K562 (cell line): ENCODE measurements at regions not wholly inside any gene's neighbourhood (a gene's known extent, or its start where the extent isn't known, plus 50 kb on each side); places are given as distances from the start of the nearest gene placed in this dataset.

Experiments
- ATAC-seq: fragments of 200-7000 bp; cut with Tn5 transposase; 3 replicates; pipeline ENCODE4 v1.9.1; 2020; ENCODE audit warnings: moderate library complexity
- BruUV-seq: library from RNA; stranded (reverse); fragments of 400-500 nt; replicated peaks from 2 replicates; lab custom pipeline; 2021; lab: Mats Ljungman, UMichigan
- CTCF ChIA-PET: fragments of 300-600 bp; formaldehyde crosslinking; extraction: SDS; loops from one replicate; lab custom pipeline; 2021; ENCODE audit warnings: low intra/inter-chr PET ratio; lab: Yijun Ruan, JAX
- POLR2A ChIA-PET: fragments of 300-600, 350-650 bp; sonication (Branson Sonifier 250); formaldehyde crosslinking; extraction: SDS; loops from one replicate; lab custom pipeline; 2021; ENCODE audit warnings: antibody characterized with exemption, inconsistent platforms; lab: Yijun Ruan, JAX
- DNase-seq, 4 experiments: peaks; one replicate each; pipeline versions ENCODE4 v3.0.0 to v3.0.0-alpha.2; 2011 to 2018; ENCODE audit warnings: low spot score in 3 of 4, mixed read lengths in 3 of 4; ENCODE audit errors: extremely low read depth in 1 of 4
- FAIRE-seq: peaks from 2 replicates; lab custom pipeline; 2011; peaks lifted over from hg19 to GRCh38; lab: Jason Lieb, UNC
- H2AFZ ChIP-seq: 2 replicates; pipeline ENCODE4 v1.6.0; 2011; ENCODE audit warnings: low read depth, low read length, control low read depth, inconsistent platforms
- H3K27ac ChIP-seq: fragments of 200-600 bp; 3 replicates; pipeline ENCODE4 v1.8.0; 2011; ENCODE audit warnings: low read depth, mild to moderate bottlenecking, control low read depth, inconsistent platforms, low read length, moderate library complexity, mixed read lengths; ENCODE audit errors: extremely low read depth
- H3K27me3 ChIP-seq, 2 experiments: fragments of 300-600 bp in 1 of 2; 2 replicates in 1 of 2; 3 replicates in 1 of 2; pipeline versions ENCODE4 v1.6.0 to v1.8.0; 2011; ENCODE audit warnings: inconsistent platforms in 2 of 2, low read length in 2 of 2, mild to moderate bottlenecking in 1 of 2, mixed read lengths in 1 of 2, moderate library complexity in 1 of 2; ENCODE audit not compliant: control insufficient read depth in 2 of 2, insufficient read depth in 2 of 2
- H3K36me3 ChIP-seq: fragments of 300-600 bp; 3 replicates; pipeline ENCODE4 v1.8.0; 2011; ENCODE audit warnings: mild to moderate bottlenecking, low read length, inconsistent platforms; ENCODE audit not compliant: control insufficient read depth, insufficient read depth
- H3K4me1 ChIP-seq, 2 experiments: fragments of 200-600 bp in 1 of 2; replicated peaks in 1 of 2; 2 replicates in 1 of 2; 3 replicates in 1 of 2; pipeline versions ENCODE4 v1.5.1 to v1.8.0; 2011; ENCODE audit warnings: inconsistent platforms in 2 of 2, low read length in 2 of 2, mild to moderate bottlenecking in 1 of 2, mixed read lengths in 1 of 2, moderate library complexity in 1 of 2; ENCODE audit not compliant: control insufficient read depth in 2 of 2, insufficient read depth in 2 of 2
- H3K4me2 ChIP-seq: 2 replicates; pipeline ENCODE4 v1.6.1; 2011; ENCODE audit warnings: low read length, control low read depth, inconsistent platforms, mixed read lengths; ENCODE audit not compliant: insufficient read depth
- H3K4me3 ChIP-seq: fragments of 200-600 bp; sonication (generic), shearing (Covaris generic); 2 replicates; pipeline ENCODE4 v1.5.1; 2016; ENCODE audit warnings: control low read depth, inconsistent platforms
- H3K79me2 ChIP-seq: fragments of 200-600 bp; 3 replicates; pipeline ENCODE4 v1.8.0; 2011; ENCODE audit warnings: low read length, inconsistent platforms; ENCODE audit not compliant: control insufficient read depth, insufficient read depth
- H3K9ac ChIP-seq, 2 experiments: 2 replicates each; pipeline versions ENCODE4 v1.6.0 to v1.6.1; 2011; ENCODE audit warnings: low read depth in 2 of 2, low read length in 2 of 2, control low read depth in 1 of 2, inconsistent platforms in 1 of 2, mild to moderate bottlenecking in 1 of 2, mixed read lengths in 1 of 2; ENCODE audit not compliant: insufficient read depth in 1 of 2
- H3K9me1 ChIP-seq: one replicate; pipeline ENCODE4 v1.6.0; 2011; ENCODE audit warnings: inconsistent platforms, mild to moderate bottlenecking, low read length, moderate library complexity; ENCODE audit not compliant: control insufficient read depth, insufficient read depth
- H3K9me3 ChIP-seq: replicated peaks from 2 replicates; pipeline ENCODE4 v1.5.1; 2011; ENCODE audit warnings: low read depth, low read length, inconsistent platforms; ENCODE audit not compliant: control insufficient read depth, insufficient read depth
- H4K20me1 ChIP-seq: replicated peaks from 2 replicates; pipeline ENCODE4 v1.6.1; 2011; ENCODE audit warnings: low read length, inconsistent platforms, mixed read lengths; ENCODE audit not compliant: control insufficient read depth, insufficient read depth
- ADNP ChIP-seq: fragments of 200-800 bp; sonication (Bioruptor generic); IDR thresholded peaks from 2 replicates; pipeline ENCODE4 v1.6.1; 2016; ENCODE audit warnings: missing genetic modification characterization, missing compliant biosample characterization
- ATF1 ChIP-seq, 2 experiments: fragments of 450-650 bp in 1 of 2; IDR thresholded peaks; 2 replicates each; pipeline ENCODE4 v1.6.1; 2016; ENCODE audit warnings: missing compliant biosample characterization in 1 of 2, missing genetic modification characterization in 1 of 2
- BCOR ChIP-seq: fragments of 450-650 bp; IDR thresholded peaks from 2 replicates; pipeline ENCODE4 v1.6.1; 2016
- CAMTA2 ChIP-seq: fragments of 250-450 bp; sonication (Bioruptor Pico); conservative IDR thresholded peaks from 2 replicates; pipeline ENCODE4 v1.5.1; 2022
- DACH1 ChIP-seq: fragments of 450-650 bp; IDR thresholded peaks from 2 replicates; pipeline ENCODE4 v1.6.1; 2018; ENCODE audit not compliant: partially characterized antibody
- ERF ChIP-seq: fragments of 450-650 bp; formaldehyde crosslinking; IDR thresholded peaks from 2 replicates; pipeline ENCODE4 v1.4.0; 2020; ENCODE audit warnings: mild to moderate bottlenecking, mixed read lengths
- GTF2F1 ChIP-seq: IDR thresholded peaks from 2 replicates; pipeline ENCODE4 v1.6.1; 2011; ENCODE audit warnings: low read depth, low read length, improper control_type of control experiment
- MEF2A ChIP-seq: IDR thresholded peaks from 2 replicates; pipeline ENCODE4 v1.6.1; 2011; ENCODE audit warnings: low read depth, mild to moderate bottlenecking, low read length, moderate library complexity; ENCODE audit not compliant: control insufficient read depth
- NFYB ChIP-seq: IDR thresholded peaks from 2 replicates; pipeline ENCODE4 v1.6.1; 2011; ENCODE audit warnings: mild to moderate bottlenecking, moderate library complexity; ENCODE audit not compliant: insufficient read length; ENCODE audit errors: extremely low read depth
- POLR2H ChIP-seq: IDR thresholded peaks from 2 replicates; pipeline ENCODE4 v1.6.1; 2016; ENCODE audit warnings: missing genetic modification characterization, low read depth, mild to moderate bottlenecking, control low read depth, missing compliant biosample characterization, moderate library complexity
- RUNX1 ChIP-seq: sonication (generic); IDR thresholded peaks from 2 replicates; pipeline ENCODE4 v1.6.1; 2016; ENCODE audit warnings: antibody characterized with exemption, low read depth
- XRCC4 ChIP-seq: IDR thresholded peaks from one replicate; pipeline ENCODE4 v1.6.1; 2011; ENCODE audit not compliant: insufficient read depth, insufficient read length; ENCODE audit errors: extremely low read depth
- ZFP30 ChIP-seq: fragments of 250-450 bp; sonication (Bioruptor Pico); IDR thresholded peaks from 2 replicates; pipeline ENCODE4 v1.8.0; 2022; ENCODE audit warnings: moderate library complexity, mild to moderate bottlenecking, inconsistent platforms, borderline replicate concordance
- ZNF239 ChIP-seq: fragments of 250-450 bp; sonication (Bioruptor Pico); IDR thresholded peaks from 2 replicates; pipeline ENCODE4 v1.4.0; 2020; ENCODE audit warnings: mild to moderate bottlenecking
- ZNF431 ChIP-seq: sonication (generic); formaldehyde crosslinking; IDR thresholded peaks from 2 replicates; pipeline ENCODE4 v1.8.0; 2022; ENCODE audit warnings: mild to moderate bottlenecking, missing genetic modification reagents
- ZNF586 ChIP-seq: fragments of 450-650 bp; formaldehyde crosslinking; conservative IDR thresholded peaks from 2 replicates; pipeline ENCODE4 v1.4.0; 2020; ENCODE audit warnings: mild to moderate bottlenecking, moderate library complexity
- WGBS: fragments of 100-300 bp; shearing (Covaris generic); methylation state at CpG from one replicate; pipeline ENCODE4 v1.1.6; 2016; ENCODE audit warnings: low coverage, mixed read lengths; ENCODE audit not compliant: insufficient coverage; ENCODE audit errors: missing lambda C conversion rate; 5-methylcytosine and 5-hydroxymethylcytosine counted together
- in situ Hi-C: fragments of 300-500 bp; cut with MboI; formaldehyde crosslinking; loops from 4 replicates; pipeline ENCODE4 v1.15.0; 2018; ENCODE audit warnings: inconsistent platforms, mixed read lengths
- intact Hi-C: fragments of 100-400 bp; cut with micrococcal nuclease; formaldehyde crosslinking; loops from 2 replicates; pipeline ENCODE4 v1.14.2; 2022
- TF ChIP-seq, protein P1 (sequence below): fragments of 200-400 bp; formaldehyde crosslinking; IDR thresholded peaks from 2 replicates; pipeline ENCODE4 v1.6.1; 2017; ENCODE audit warnings: mild to moderate bottlenecking, low read depth, low read length, moderate library complexity
- TF ChIP-seq, protein P2 (sequence below): fragments of 250-450 bp; sonication (Bioruptor Pico); IDR thresholded peaks from 2 replicates; pipeline ENCODE4 v1.9.0; 2021; ENCODE audit warnings: mild to moderate bottlenecking, inconsistent platforms

DNA sequence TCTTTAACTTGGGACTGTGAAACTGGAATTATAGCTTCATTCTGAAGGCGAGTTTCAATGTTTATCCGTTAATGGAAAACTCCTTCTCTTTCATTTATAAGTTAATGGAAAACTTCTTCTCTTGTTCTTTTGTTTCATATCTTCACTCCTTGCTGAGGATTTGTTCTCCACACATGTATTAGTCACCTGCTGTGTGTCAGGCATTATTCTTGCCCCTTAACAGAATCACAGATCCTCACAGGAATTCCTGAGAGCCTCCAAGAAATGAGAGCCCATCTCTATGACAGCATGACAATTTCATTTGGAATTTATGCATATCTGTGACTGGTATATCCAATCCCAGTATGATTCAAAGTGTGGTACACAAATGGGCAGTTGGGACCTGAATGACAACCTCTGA is 545.8 kb downstream of the BCL11A start:
- in situ Hi-C loops (no loop called here), intact Hi-C loops (no loop called here)
- Histone ChIP-seq H3K4me1 (no peaks in the 10 kb centered on the region), H3K79me2 (no peaks in the 10 kb centered on the region), H2AFZ (no peak overlapping the region), H3K27ac (no peak overlapping the region), H3K9me3 (no peaks in the 10 kb centered on the region), H3K4me2 (no peak overlapping the region), H3K27me3 (no peaks in the 10 kb centered on the region), H3K4me3 (no peak overlapping the region), H3K9ac (no peak overlapping the region), H3K36me3 (no peaks in the 10 kb centered on the region), H4K20me1 (no peaks in the 10 kb centered on the region), H3K9me1 (no peaks in the 10 kb centered on the region)
- no peak for DNase-seq
- BruUV-seq: no TSS peak
- no peak for ATAC-seq
- POLR2A ChIA-PET: no interaction called here
- 0% methylated on average over 2 of the region's 2 CpGs for WGBS
- FAIRE-seq: no peak
- CTCF ChIA-PET: no interaction called here
- TF ChIP-seq CAMTA2 (CRISPR knock-in tag): no peak
- no peak for TF ChIP-seq BCOR
- TF ChIP-seq NFYB: no peak
- TF ChIP-seq, protein P1, sequence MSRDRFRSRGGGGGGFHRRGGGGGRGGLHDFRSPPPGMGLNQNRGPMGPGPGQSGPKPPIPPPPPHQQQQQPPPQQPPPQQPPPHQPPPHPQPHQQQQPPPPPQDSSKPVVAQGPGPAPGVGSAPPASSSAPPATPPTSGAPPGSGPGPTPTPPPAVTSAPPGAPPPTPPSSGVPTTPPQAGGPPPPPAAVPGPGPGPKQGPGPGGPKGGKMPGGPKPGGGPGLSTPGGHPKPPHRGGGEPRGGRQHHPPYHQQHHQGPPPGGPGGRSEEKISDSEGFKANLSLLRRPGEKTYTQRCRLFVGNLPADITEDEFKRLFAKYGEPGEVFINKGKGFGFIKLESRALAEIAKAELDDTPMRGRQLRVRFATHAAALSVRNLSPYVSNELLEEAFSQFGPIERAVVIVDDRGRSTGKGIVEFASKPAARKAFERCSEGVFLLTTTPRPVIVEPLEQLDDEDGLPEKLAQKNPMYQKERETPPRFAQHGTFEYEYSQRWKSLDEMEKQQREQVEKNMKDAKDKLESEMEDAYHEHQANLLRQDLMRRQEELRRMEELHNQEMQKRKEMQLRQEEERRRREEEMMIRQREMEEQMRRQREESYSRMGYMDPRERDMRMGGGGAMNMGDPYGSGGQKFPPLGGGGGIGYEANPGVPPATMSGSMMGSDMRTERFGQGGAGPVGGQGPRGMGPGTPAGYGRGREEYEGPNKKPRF: no peak
- TF ChIP-seq DACH1: no peak
- TF ChIP-seq XRCC4: no peak
- TF ChIP-seq ATF1 (CRISPR knock-in tag; IDR thresholded peaks at IDR 0.05): no peak
- TF ChIP-seq ATF1 (tag; IDR thresholded peaks at IDR 0.05): no peak
- no peak for TF ChIP-seq ZNF431
- TF ChIP-seq MEF2A: no peak
- TF ChIP-seq POLR2H (tag): no peak
- TF ChIP-seq ZNF586 (CRISPR knock-in tag): no peak
- no peak for TF ChIP-seq ADNP
- TF ChIP-seq ZFP30 (CRISPR knock-in tag): no peak
- TF ChIP-seq, protein P2, sequence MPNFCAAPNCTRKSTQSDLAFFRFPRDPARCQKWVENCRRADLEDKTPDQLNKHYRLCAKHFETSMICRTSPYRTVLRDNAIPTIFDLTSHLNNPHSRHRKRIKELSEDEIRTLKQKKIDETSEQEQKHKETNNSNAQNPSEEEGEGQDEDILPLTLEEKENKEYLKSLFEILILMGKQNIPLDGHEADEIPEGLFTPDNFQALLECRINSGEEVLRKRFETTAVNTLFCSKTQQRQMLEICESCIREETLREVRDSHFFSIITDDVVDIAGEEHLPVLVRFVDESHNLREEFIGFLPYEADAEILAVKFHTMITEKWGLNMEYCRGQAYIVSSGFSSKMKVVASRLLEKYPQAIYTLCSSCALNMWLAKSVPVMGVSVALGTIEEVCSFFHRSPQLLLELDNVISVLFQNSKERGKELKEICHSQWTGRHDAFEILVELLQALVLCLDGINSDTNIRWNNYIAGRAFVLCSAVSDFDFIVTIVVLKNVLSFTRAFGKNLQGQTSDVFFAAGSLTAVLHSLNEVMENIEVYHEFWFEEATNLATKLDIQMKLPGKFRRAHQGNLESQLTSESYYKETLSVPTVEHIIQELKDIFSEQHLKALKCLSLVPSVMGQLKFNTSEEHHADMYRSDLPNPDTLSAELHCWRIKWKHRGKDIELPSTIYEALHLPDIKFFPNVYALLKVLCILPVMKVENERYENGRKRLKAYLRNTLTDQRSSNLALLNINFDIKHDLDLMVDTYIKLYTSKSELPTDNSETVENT (CRISPR knock-in tag): no peak
- no peak for TF ChIP-seq ZNF239 (CRISPR knock-in tag)
- no peak for TF ChIP-seq GTF2F1
- TF ChIP-seq RUNX1: no peak
- TF ChIP-seq ERF (CRISPR knock-in tag): no peak
